ENCODE measurements at regions not wholly inside any gene's neighbourhood (a gene's known extent, or its start where the extent isn't known, plus 50 kb on each side); places are given as distances from the start of the nearest gene placed in this dataset.

GRCh38 chr5:125215593-125215992, 469.2 kb upstream of the ZNF608 start:
- no TSS peak for BruUV-seq (replicated peaks)

GRCh38 chr5:125219710-125220109, 473.3 kb upstream of the ZNF608 start:
- no peak for DNase-seq
- CTCF ChIA-PET: no interaction called here

More at GRCh38 chr5:125215593-125215992, 469.2 kb upstream of the ZNF608 start:
- POLR2A ChIA-PET: no interaction called here
- no peaks in the 10 kb centered on the region for H3K27me3 Mint-ChIP-seq (ENCODE audit: insufficient read depth, unreplicated experiment)
- H3K4me1 ChIP-seq: no peaks in the 10 kb centered on the region
- H3K27ac Mint-ChIP-seq (ENCODE audit: unreplicated experiment): no peak overlapping the region
- H3K4me3 Mint-ChIP-seq (ENCODE audit: unreplicated experiment): no peak overlapping the region
- no peak overlapping the region for H3K4me3 ChIP-seq (ENCODE audit: low read depth, low read length)
- CTCF ChIA-PET: no interaction called here
- H3K9me3 ChIP-seq: peaks cover 6% of the 10 kb centered on the region; the same call in 1 of the 2 replicates
- no peaks in the 10 kb centered on the region for H3K36me3 Mint-ChIP-seq (ENCODE audit: insufficient read depth, unreplicated experiment)
- no peak for TF ChIP-seq CTCF (IDR thresholded peaks at IDR 0.05; ENCODE audit: insufficient read depth in 1 of 2, low read depth in 1 of 2, low read length in 1 of 2, severe bottlenecking in 1 of 2, unreplicated experiment in 1 of 2)
- peaks cover 19% of the 10 kb centered on the region for H3K9me3 Mint-ChIP-seq (ENCODE audit: unreplicated experiment)
- no peaks in the 10 kb centered on the region for H3K4me1 Mint-ChIP-seq (ENCODE audit: low read depth, unreplicated experiment)
- no peaks in the 10 kb centered on the region for H3K27me3 ChIP-seq (replicated peaks; ENCODE audit: control insufficient read depth, insufficient read depth, low read length)
- DNase-seq: no peak
- no peaks in the 10 kb centered on the region for H3K36me3 ChIP-seq (ENCODE audit: control insufficient read depth, insufficient read depth, low read length)
- intact Hi-C loops (cut with micrococcal nuclease; ENCODE audit: unreplicated experiment): no loop called here

GRCh38 chr5:125220284-125220683, 473.8 kb upstream of the ZNF608 start:
- ChIA-PET POLR2A (no interaction called here), CTCF (no interaction called here)
- no TSS peak for BruUV-seq (replicated peaks)
- no peaks in the 10 kb centered on the region for H3K27me3 Mint-ChIP-seq (ENCODE audit: insufficient read depth, unreplicated experiment)
- intact Hi-C loops (cut with micrococcal nuclease; ENCODE audit: unreplicated experiment): no loop called here
- Histone ChIP-seq H3K9me3 (no peaks in the 10 kb centered on the region), H3K36me3 (ENCODE audit: control insufficient read depth, insufficient read depth, low read length) (no peaks in the 10 kb centered on the region), H3K27me3 (replicated peaks; ENCODE audit: control insufficient read depth, insufficient read depth, low read length) (no peaks in the 10 kb centered on the region), H3K4me3 (ENCODE audit: low read depth, low read length) (no peak overlapping the region), H3K4me1 (no peaks in the 10 kb centered on the region)
- no peak for TF ChIP-seq CTCF (IDR thresholded peaks at IDR 0.05; ENCODE audit: insufficient read depth in 1 of 2, low read depth in 1 of 2, low read length in 1 of 2, severe bottlenecking in 1 of 2, unreplicated experiment in 1 of 2)
- no peaks in the 10 kb centered on the region for H3K36me3 Mint-ChIP-seq (ENCODE audit: insufficient read depth, unreplicated experiment)
- no peaks in the 10 kb centered on the region for H3K4me1 Mint-ChIP-seq (ENCODE audit: low read depth, unreplicated experiment)
- DNase-seq: no peak
- no peak overlapping the region for H3K4me3 Mint-ChIP-seq (ENCODE audit: unreplicated experiment)
- no peak overlapping the region for H3K27ac Mint-ChIP-seq (ENCODE audit: unreplicated experiment)
- H3K9me3 Mint-ChIP-seq (ENCODE audit: unreplicated experiment): peaks cover 8% of the 10 kb centered on the region

More at GRCh38 chr5:125219710-125220109, 473.3 kb upstream of the ZNF608 start:
- Mint-ChIP-seq H3K27me3 (ENCODE audit: insufficient read depth, unreplicated experiment) (no peaks in the 10 kb centered on the region), H3K27ac (ENCODE audit: unreplicated experiment) (no peak overlapping the region), H3K9me3 (ENCODE audit: unreplicated experiment) (peaks cover 8% of the 10 kb centered on the region), H3K36me3 (ENCODE audit: insufficient read depth, unreplicated experiment) (no peaks in the 10 kb centered on the region), H3K4me1 (ENCODE audit: low read depth, unreplicated experiment) (no peaks in the 10 kb centered on the region), H3K4me3 (ENCODE audit: unreplicated experiment) (no peak overlapping the region)
- no TSS peak for BruUV-seq (replicated peaks)
- Histone ChIP-seq H3K27me3 (replicated peaks; ENCODE audit: control insufficient read depth, insufficient read depth, low read length) (no peaks in the 10 kb centered on the region), H3K36me3 (ENCODE audit: control insufficient read depth, insufficient read depth, low read length) (no peaks in the 10 kb centered on the region), H3K9me3 (peaks cover 3% of the 10 kb centered on the region; the same call in 1 of the 2 replicates), H3K4me1 (no peaks in the 10 kb centered on the region), H3K4me3 (ENCODE audit: low read depth, low read length) (no peak overlapping the region)
- intact Hi-C loops (cut with micrococcal nuclease; ENCODE audit: unreplicated experiment): no loop called here
- POLR2A ChIA-PET: no interaction called here
- TF ChIP-seq CTCF (IDR thresholded peaks at IDR 0.05; ENCODE audit: insufficient read depth in 1 of 2, low read depth in 1 of 2, low read length in 1 of 2, severe bottlenecking in 1 of 2, unreplicated experiment in 1 of 2): no peak
